Fibroblast of peridontal ligament (primary cell): ENCODE measurements at regions not wholly inside any gene's neighbourhood (a gene's known extent, or its start where the extent isn't known, plus 50 kb on each side); places are given as distances from the start of the nearest gene placed in this dataset.
"Not testable (repeated sequence)": the region's sequence is repeated elsewhere in the genome, so short reads cannot be mapped to it uniquely, and the experiment has no call there.

Source experiments
- DNase-seq: peaks from one replicate; pipeline ENCODE4 v3.0.0-alpha.2; 2010; ENCODE audit errors: extremely low read depth

- no peak for DNase-seq
Observed at GRCh38 chr3:18625085-18625484, 199.9 kb upstream of the SATB1 start.

- no peak for DNase-seq
Observed at GRCh38 chr3:18623220-18623619, 198.1 kb upstream of the SATB1 start.

- no peak for DNase-seq
Observed at GRCh38 chr3:18618723-18619122, 193.6 kb upstream of the SATB1 start.

- no peak for DNase-seq
Observed at GRCh38 chr3:18611991-18612390, 186.9 kb upstream of the SATB1 start.

- DNase-seq: no peak
Observed at GRCh38 chr3:18609187-18609586, 184.0 kb upstream of the SATB1 start.

GRCh38 chr3:18597919-18598318, 172.8 kb upstream of the SATB1 start:
- no peak for DNase-seq

- no peak for DNase-seq
Observed at GRCh38 chr3:18593231-18593630, 168.1 kb upstream of the SATB1 start.

- DNase-seq: no peak
Observed at GRCh38 chr3:18591120-18591519, 166.0 kb upstream of the SATB1 start.

GRCh38 chr3:18586076-18586475, 160.9 kb upstream of the SATB1 start:
- DNase-seq: no peak

GRCh38 chr3:18585004-18585968, 160.1 kb upstream of the SATB1 start:
- DNase-seq: no peak

- no peak for DNase-seq
Observed at GRCh38 chr3:18580268-18580667, 155.1 kb upstream of the SATB1 start.

GRCh38 chr3:18579661-18580060, 154.5 kb upstream of the SATB1 start:
- DNase-seq: no peak

GRCh38 chr3:18575573-18575972, 150.4 kb upstream of the SATB1 start:
- DNase-seq: no peak

- no peak for DNase-seq
Observed at GRCh38 chr3:18572809-18573208, 147.7 kb upstream of the SATB1 start.

- DNase-seq: no peak
Observed at GRCh38 chr3:18567293-18567692, 142.2 kb upstream of the SATB1 start.

- no peak for DNase-seq
Observed at GRCh38 chr3:18562364-18563154, 137.4 kb upstream of the SATB1 start.

- peak; percentile 9 for DNase-seq
Observed at GRCh38 chr3:18559331-18559842, 134.2 kb upstream of the SATB1 start.

- no peak for DNase-seq
Observed at GRCh38 chr3:18558507-18558906, 133.4 kb upstream of the SATB1 start.

GRCh38 chr3:18557216-18557615, 132.1 kb upstream of the SATB1 start:
- no peak for DNase-seq

- DNase-seq: no peak
Observed at GRCh38 chr3:18556503-18557135, 131.5 kb upstream of the SATB1 start.

- DNase-seq: no peak
Observed at GRCh38 chr3:18556001-18556408, 130.9 kb upstream of the SATB1 start.

GRCh38 chr3:18552579-18553105, 127.5 kb upstream of the SATB1 start:
- not testable (repeated sequence) for DNase-seq
